Activated CD8-positive, alpha-beta memory T cell treated with anti-CD3 and anti-CD28 coated beads, Interleukin-2, amount 50 U/mL, for 4 hours (primary cell): ENCODE measurements at regions not wholly inside any gene's neighbourhood (a gene's known extent, or its start where the extent isn't known, plus 50 kb on each side); places are given as distances from the start of the nearest gene placed in this dataset.

Source experiments
- DNase-seq: peaks from one replicate; pipeline ENCODE4 v3.0.0-alpha.2; 2020

DNA sequence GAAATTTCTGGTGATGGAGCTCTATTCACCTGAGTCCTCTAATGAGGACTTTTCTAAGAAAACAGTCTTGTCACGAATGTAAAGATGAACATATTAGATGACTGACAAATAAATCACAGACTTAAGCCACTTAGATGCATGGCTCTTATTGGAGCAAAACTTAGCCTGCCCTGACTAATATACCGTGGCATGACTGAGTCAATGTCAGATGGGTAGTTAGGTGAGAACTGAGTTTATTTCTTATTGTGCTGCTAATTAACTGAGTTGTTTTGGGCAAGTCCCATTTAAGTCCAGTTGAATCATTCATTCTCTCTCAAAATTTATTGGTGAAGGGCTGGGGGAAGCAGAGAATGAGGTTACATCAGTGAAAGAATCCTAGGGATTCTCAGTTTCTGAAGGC lies 459.8 kb downstream of the MCTP2 start:
- DNase-seq, result no peak

DNA sequence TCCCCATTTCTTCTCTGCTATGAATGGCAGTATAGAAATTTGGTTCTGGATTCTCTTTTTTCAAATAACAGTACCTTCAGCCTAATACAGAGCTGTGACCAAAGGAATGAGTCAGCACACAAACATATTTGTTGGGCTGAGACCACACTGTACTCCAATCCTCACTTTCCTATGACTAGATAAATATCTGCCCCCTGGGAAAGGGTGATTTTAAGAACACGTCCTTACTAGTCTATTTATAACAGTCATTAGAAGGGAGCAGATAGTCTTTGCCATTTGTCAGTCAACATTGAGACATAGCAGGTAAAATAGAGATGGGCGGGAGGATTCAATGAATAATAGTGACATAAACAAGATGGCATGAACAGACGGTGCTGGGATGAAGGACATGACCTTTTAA lies 461.3 kb downstream of the MCTP2 start:
- no peak for DNase-seq

DNA sequence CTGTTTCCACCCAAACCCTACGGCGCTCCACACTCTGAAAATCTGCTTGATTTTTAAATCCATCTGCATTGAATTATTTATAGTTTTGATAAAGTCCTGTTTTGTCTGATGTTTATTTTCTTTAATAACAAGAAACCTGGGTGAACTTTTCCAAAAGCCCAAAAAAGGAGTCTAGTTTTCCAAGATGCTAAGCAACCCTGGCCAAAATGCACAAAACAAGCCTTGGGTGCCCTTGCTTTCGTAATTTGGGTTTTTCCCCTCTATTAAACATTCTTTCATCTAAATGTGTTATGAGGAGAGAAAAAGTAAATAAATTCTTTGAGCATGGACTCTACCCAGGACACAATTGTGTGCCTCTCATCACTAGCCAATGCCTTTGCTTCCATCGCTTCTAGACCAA lies 468.9 kb downstream of the MCTP2 start:
- no peak for DNase-seq

DNA sequence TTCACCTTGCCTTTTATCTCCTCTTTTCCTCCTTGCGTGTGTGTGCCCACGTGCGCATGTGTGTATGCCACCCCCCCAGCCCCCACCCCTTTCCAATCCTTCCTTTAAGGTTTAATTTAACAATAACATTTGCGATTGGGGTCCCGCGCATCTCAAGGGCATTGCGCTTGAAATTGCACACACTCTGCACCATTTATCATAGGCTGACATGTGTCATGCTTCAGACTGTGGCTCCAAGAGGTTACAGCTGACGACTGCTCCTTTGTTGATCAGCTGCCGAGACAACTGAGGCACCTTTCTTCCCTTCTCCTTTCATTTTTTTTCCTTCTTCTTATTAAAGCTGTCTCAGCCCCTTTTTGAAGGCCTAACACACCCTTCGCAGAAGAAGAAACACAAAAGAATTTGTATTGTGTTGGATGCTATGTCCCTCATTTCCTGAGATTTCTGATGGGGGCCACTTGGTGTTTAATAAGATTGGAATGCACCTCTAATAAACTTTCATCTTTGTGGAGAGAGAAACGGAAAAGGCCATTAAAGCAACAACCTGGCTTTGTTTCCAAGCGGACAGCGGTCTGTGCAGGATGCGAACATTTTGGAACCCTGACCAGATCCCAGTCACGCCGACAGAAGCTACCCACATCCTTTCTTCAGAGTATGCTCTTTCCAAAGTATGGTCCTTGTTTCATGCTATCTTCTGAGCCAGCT lies 470.1 kb downstream of the MCTP2 start:
- no peak for DNase-seq

DNA sequence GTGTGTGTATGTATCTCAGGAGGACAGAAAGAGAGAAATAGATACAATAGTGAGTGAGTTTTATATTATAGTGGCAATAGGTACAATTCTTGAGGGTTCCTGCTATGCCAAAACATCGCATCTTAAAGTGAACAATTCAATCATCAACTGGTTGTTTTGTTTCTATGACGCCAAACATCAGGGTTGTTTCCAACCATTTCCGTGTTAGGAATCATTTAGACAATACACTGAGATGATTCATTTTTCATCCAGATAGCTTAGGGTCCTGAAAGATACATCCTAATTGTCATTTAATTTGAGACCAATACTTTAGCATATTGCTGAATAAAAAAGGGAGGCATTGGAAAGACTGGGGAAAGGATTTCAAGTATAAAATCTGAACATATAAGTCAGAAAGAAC lies 472.2 kb downstream of the MCTP2 start:
- DNase-seq, result no peak

DNA sequence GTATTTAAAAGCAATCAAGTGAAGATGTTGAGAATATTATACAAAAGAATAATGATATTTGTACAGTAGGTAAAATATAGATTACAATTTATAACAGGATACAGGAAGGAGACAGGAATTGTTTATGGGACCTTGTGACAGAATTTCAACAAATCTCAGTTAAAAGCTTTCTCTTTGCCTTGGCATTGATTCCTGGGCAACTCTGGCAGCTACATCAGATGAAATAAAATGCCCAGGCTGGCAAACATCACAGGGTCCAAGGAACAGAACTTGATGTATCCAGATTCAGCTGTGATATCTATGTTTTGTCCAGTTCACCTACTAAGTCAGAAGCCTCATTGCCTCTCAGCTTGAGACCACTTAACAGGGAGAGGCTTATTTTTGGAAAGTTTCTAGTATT lies 473.1 kb downstream of the MCTP2 start:
- no peak for DNase-seq

DNA sequence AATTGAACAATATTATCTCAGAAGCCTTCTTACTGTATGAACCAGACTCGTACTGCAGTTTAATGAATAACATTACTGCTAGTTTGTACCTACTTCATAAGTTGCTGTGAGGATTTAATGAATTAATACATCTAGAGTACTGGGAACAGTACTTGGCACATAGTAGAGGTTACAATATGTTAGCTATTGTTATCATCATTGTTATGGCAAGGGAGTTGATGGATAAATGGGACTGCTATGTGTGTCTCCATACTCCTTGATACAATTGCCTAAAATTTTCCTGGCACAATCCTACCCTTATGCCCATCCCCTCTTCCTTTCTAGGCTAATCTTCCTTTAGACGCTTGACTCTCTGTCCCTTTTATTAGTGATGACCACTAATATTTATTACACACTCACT lies 473.6 kb downstream of the MCTP2 start:
- DNase-seq, result no peak

DNA sequence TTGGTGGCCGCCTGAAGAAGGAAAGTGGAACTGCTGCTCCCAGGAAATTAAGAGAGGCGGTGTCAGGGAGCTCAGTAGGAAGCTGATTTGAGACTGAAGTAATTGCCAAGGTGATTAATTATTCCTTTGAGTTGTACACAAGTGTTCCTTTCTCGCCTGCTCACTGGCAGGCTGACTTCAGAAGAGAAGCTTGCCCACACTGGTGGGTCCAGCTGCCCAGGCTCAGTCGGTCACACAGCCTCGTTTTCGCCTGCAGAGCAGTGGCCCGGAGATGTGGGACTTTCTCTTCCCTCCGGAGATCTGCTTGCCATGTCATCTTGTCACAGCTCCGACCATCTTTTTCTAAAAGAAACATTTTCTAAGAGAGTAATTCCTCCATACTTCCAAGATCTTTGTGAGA lies 478.0 kb downstream of the MCTP2 start:
- no peak for DNase-seq

DNA sequence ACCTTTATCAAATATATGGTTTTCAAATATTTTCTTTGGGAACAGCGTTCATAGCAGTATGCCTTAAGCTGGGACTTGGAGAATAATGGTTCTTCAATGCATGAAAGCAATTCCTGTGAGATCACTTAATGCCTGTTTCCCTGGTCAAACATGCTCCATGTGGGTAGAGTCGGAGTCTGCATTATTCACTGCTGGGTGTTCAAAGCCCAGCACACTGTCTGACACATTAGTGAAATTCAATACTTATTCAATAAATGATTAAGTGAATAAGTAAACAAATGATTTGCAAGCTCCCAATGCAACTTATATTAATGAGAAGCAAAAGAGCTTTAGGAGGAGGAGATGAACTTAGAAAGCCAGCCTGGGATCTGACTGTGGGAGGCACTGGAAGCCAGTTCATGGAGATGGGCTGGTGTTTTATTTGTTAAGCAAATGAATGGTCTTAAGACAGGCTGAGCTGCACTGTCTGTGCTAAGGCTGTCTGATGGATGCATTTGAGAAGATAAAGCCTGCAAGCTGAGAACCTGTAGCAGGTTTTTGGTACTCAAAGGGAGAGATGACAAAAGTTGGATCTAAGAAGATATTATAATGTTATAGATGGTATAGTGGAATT lies 490.8 kb downstream of the MCTP2 start:
- DNase-seq, result no peak

DNA sequence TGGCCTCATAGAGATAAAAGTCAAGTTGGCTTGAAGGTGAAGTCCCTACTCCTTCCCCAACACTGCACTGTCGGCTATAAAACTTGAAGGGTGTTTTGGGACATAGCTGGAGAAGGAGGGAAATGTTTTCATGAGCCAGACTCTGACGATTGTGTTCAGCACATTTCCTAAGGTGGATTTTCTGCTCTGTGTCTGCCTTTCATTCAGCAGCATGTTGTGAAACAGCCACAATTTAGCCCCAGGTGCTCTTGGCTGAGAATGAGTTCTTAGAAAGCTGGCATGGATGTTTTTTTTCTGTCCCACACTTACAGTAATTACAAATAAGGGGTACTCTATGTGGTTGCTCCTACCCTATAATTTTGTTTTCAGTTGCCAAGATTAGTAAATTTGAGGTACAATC lies 492.4 kb downstream of the MCTP2 start:
- no peak for DNase-seq

DNA sequence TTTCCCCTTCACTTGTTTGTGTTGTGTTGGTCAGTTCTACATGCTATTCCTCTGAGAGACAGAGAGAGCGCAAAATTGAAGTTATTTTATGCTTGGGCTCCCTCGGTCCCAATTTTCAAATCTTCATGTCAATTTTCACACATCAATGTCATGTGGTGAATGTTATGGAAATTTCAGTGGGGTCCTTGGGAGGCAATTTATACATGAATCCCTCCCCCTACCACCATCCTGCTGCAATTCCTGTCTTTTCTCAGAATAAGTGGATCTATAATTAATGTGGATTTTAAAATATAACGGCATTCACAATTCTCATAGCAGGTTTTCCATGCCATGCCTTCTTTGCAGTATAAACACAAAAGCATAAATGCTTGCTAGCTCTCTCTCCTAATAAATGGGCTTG lies 499.9 kb downstream of the MCTP2 start:
- no peak for DNase-seq

DNA sequence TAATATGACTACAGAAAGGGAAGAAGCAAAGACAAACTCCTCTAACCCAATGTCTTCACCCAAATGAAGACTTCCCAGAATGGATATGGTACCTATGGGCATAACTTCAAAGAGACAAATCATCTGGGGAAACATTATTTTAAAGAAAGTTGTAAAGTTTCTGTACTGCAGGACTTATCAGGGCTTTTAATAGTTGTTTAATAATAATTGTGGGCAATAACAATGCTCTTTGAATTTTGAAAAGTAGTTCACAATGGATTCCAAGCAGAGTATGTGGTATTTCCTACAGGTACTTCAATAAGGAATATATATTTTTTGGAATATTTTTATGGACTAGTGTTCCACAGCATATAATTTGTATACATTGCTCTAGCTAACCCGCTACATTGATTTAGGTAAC lies 503.1 kb downstream of the MCTP2 start:
- no peak for DNase-seq

DNA sequence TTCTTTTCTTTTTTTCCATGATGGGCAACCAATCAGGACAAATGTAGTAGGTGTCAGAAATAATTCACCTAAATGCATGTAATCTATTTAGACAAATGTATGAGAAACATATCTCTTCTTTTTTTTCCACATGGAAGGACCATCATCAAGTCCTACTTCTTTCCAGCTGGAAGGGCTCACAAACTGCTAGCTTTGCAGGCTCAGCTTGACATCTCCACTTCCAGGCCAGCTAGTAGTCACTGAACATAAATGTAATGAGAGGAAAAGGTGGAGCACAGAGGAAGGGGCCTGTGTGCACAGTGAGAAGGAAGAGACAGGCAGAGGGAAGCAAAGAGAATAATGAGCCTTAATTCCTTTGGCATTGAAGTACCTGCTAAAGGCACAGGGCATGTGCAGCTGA lies 504.9 kb downstream of the MCTP2 start:
- no peak for DNase-seq

DNA sequence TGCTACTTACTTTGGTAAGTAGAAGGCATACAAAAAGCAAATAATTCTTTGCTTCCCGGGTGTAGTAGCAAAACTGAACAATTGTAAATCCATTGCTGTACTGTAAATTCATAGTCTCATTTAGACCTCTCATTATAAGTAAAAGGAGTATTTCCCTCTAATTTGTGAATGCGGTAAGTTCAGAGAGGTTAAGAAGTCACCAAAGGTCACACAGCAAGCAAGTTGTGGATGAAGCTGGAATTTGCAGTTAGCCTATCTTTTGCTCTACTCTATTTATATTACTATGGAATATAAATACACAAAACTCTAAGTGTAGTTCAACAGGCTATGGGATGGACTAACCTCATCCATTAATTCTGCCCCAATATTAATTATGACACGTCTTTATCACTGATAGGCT lies 508.3 kb downstream of the MCTP2 start:
- DNase-seq, result no peak

DNA sequence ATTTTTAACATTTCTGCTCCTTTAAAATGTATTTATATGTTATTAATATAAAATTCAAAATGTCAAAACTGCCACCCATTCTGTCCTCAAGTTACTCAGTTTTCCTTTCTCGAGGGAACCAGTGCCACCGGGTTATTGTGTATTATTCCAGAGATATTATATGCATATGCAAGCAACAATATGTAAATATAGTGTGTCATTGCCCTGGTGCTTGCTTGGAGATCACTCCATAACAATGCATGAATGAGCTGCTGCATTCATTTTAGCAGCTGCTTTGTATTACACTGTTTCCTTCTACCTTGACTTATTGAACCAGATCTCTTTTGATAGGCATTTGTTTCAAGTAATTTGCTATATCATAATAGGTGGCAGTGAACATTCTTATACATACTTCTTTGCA lies 509.1 kb downstream of the MCTP2 start:
- no peak for DNase-seq

DNA sequence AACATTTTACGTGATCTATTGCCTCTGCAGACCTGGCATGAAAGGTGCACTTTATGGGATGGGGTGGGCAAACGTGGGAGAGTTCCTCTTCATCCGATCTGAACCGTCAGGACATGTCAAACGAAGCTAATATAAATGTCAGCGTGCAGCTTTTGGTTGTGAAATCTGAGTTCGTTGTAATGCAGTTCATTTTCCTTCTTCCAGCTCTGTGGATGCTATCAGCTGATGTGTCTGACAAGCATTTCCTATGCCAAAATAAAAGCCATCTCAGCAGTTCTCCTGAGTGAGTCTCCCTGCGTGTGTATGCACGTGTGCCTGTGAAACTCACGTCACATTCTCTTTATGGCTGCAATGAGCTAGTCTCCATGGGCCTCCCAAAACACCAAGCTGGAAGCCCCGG lies 512.3 kb downstream of the MCTP2 start:
- no peak for DNase-seq

DNA sequence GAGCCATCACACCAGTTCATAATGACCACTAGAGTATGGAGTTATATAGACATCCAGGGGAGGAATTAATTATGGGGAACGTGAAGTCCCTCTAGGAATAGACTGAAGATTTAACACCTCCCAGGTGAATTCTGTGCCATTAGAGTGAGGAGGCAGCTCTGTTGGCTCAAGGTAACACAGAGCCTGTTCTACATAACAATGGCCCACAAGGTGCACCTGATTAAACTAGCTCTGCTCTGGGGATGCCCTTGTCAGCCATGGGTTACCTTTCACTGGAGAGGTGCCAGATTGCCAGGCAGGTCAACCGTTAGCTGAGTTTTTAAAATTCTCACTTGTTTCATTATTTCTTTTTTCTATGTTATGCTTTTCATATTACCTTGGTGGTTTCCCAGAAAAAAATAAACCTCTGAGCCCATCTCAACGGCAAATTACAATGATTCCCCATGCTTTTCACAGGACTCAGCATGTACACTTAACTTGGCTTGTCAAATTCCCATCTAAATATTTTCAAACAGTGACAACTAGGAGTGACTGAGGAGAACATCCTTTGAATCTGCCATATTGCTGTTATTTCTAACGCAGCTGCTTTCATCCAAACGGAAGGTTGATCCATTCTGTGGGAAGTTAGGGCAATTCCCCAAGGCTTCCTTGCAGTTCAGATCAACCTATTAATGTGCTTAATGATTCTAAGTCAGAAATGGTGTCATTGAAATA lies 512.9 kb downstream of the MCTP2 start:
- no peak for DNase-seq

DNA sequence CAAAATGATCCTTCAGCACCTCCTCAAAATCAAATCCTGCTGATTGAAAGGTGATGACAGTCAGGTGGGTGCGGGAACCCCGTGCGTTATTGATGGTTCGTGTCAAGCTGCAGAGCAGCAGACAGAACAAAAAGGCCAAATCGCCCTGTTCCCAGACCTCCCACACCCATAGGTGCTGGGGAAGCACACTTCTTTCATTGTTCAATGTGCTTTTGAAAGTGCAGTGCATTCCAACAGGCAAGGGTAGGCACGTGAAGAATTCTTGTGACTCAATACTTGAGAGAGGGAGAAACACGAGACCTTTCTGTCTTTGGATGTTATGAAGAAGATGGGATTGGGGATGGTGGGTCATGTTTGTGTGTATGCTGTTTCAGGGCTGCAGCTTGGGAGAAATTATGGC lies 514.0 kb downstream of the MCTP2 start:
- no peak for DNase-seq

DNA sequence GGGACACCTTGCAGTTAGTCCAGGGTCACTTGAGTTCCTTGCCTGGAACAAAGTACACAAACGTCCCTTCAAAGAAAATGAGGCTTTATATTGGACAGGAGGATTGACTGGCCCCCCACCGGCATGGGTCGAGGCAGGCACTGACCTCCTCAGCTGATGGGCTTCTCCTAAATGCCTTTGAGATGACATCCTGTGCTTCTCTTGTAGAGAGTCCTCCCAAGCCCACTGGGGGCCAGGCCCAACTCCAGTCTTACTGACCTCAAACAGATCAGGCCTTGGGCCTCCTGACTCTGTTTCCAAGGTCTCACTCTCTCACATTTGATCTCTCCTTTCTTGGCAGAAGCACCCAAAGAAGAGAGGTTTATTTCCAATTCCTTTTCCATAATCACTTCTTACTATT lies 516.1 kb downstream of the MCTP2 start:
- no peak for DNase-seq

DNA sequence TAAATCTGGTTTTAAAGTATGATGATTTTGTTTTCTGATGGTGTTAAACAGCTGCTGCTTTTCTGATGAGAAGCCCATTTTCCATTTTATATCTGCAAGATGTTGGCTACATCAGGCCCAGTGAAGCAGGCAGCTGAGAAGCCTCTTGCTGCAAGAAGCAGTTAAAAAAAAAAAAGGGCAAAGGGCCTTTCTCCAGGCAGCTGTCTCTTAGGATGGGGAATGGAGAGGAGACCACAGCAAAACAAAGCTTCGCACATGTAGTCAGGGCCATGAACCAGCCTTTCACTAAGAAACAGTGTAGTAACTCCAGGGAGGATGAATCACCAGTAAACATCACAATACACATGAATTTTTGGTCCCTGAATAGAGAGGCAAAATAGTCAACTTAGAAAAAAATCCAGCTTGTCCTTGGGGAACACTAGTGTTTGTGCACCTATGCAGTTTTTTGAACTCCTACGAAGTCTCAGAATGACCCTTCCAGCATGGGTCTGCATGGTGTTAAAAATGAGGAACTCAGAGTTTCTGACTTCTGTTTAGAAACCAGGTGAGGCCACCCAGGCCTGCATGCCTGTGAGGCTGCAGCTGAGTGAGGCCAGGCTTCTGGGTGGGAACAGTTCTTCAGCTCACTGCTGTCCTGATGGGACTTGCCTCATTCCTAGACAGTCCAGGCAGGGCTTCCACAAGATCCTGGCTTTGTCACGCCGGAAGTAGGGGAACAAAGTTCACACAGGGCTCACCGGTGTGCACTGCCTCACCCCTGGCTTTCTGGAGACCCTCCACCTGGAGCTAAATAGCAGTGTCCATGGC lies 518.7 kb downstream of the MCTP2 start:
- DNase-seq, result no peak

DNA sequence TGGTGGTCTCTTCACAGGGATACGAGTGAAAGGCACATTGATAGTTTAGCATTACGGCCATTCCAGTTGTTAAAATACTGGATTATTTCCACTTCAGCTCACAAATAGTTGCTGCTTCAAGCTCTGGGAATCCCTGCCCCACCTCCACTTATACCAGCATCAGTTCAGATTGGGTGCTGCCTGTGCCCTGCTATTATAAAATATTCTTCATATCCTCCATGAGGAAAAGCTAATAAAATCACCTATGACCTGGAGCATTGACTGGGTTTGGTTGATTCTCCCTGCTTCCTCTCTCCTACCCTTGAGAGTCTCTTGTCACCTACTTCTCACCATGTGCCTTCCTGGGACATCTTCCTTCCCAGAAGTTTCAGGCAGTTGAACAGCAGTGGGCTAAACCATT lies 529.0 kb downstream of the MCTP2 start:
- DNase-seq, result no peak

DNA sequence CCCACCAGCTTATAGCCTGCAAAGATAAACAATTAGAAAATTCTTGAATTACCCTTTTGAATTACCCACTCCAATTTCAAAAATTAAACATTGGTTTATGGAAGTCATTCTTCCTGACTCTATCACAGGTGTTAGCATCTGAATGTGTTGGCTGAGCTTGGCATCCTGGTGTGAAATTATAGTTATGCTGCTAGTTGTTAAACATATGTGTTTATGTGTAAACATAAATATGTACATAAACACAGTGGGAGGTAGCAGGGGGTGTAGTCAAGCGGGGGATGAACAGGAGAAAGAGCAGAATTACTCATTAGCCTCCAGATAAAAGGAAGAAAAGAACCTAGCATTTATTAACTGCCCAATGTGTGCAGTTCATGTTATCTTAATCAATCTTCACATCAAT lies 530.2 kb downstream of the MCTP2 start:
- no peak for DNase-seq

DNA sequence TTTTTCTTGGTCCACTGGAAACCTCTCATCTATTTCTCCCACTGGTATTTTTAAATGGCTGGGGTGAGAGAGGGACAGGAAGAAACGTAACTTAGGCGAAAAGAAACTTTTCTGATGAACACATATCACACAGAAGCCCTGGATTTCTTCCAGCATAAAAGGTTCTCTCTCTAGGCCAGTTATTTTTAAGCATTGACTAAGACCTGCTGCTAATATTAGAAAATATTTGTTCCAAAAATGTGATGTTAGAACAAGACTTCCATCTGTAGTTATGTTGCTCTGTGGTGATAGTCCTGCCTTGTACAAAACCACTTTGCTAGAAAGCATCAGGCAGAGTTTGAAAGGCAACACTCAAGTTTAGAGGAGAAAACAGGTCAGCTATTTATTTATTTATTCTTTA lies 537.7 kb downstream of the MCTP2 start:
- no peak for DNase-seq

DNA sequence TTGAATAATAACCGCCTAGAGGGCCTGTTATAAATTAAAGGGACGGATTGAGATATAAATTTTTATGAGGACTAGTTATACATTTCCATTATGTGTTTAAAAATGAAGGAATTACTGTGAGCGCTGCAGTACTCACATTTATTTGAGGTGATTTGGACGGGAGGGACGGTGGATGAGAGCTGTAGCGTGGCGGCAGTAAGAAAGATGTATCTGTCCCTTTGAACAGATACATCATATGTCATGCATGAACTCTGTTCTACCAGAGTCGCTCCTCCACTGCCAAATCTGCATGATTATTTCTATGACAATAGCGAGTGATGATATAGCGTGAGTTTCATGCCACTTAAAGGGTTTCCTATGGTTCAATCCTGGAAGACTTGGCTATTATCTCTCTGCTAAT lies 538.8 kb downstream of the MCTP2 start:
- no peak for DNase-seq
